HG02763 (cell line): ENCODE measurements at regions not wholly inside any gene's neighbourhood (a gene's known extent, or its start where the extent isn't known, plus 50 kb on each side); places are given as distances from the start of the nearest gene placed in this dataset.

Source experiments
- ATAC-seq: cut with Tn5 transposase; IDR thresholded peaks from one replicate; pipeline ENCODE4 v1.9.1; 2021; ENCODE audit warnings: mild to moderate bottlenecking, moderate library complexity; ENCODE audit not compliant: unreplicated experiment

- no peak for ATAC-seq
Measured at GRCh38 chr12:89909753-89910152, 201.1 kb upstream of the ATP2B1 start.

- ATAC-seq: no peak
Measured at GRCh38 chr12:89907659-89908058, 199.0 kb upstream of the ATP2B1 start.

DNA sequence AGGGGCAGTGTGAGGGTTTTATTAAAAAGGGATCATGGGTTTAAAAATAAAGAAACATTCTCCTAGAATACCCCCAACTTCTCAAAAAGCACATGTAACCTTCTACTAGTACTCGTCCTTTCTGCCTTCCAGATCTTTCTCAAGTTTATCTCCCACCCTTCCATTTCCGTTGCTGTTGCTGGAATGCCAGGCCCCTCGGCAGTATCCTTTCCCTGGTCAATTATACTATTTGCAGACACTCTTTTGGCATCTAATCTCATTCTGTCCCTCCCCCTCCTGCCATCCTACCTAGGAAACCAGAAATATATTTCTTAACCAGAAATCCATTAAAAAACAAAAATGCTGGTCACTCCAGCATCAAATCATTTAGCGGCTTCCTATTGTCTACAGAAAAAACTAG, 198.2 kb upstream of the ATP2B1 start:
- ATAC-seq: no peak

- no peak for ATAC-seq
Measured at GRCh38 chr12:89906178-89906577, 197.5 kb upstream of the ATP2B1 start.

DNA sequence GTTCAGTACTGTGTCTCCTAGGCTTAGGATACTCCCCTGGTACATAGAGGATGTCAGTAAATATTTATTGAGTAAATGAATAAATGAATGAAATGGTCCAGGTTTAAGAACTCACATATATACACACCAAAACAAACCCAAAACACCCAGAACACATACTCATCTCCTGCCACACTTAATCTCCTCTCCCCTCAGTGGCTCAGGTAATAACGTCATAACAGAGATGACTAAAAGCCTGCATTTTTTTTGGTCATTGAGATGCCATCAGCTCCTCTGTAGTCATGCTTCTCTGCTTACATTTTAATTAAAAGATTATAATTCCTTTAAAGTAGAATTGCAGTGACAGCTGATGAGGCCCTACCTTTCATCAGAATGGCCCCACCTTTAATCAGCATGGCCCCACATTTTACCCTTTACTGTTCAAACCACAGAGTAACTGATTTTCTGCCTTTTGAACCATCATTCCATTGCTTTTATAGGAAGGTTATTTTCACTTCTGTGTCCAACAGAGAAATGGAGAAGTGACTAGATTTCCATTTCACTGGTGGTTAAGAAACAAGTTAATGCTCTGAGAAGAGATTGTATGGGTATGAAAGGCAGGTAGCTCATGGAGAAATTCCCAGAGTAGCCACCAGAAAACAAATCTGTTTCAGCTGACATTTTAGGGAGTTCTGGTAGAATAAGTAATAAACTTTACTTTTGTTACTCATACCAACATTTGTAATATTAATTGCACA, 193.4 kb upstream of the ATP2B1 start:
- ATAC-seq: no peak

DNA sequence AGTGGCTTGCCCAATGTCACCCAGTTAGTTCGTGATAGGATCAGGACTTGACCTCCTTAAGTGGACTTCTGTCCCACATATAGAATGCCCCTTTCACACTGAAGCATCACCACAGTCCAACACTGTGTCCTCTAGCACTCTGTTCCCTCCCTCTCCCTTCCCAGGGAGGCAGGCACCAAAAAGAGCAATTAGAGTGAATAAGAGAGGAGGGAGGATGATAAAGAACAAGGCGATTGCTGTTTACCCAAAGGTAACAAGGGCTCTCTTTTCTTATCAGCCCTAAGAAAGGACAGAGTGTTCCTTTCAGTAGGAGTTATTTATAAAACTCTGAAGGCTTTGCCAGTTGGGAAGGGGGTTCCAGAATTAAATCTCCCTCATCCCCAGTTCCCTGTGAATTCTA, 192.7 kb upstream of the ATP2B1 start:
- ATAC-seq: no peak

- no peak for ATAC-seq
Measured at GRCh38 chr12:89899651-89900050, 191.0 kb upstream of the ATP2B1 start.

DNA sequence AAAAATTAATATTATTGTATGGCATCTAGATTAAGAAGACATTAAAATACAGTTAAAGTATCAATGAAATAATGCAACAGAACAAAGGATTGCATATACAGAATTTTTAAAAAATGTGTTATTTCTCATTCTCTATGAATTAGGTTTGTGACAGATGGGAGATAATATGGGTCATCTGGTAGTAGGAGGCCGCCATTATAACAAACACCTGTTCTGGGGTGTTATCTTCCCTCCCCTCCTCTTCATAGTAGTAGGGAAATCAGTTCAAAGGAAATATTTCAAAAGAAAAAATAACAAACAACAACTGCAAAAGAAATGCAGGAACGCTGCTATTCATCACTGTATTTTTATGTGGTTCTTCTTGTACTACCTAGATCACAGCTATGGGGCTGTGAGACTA, 187.0 kb upstream of the ATP2B1 start:
- no peak for ATAC-seq

DNA sequence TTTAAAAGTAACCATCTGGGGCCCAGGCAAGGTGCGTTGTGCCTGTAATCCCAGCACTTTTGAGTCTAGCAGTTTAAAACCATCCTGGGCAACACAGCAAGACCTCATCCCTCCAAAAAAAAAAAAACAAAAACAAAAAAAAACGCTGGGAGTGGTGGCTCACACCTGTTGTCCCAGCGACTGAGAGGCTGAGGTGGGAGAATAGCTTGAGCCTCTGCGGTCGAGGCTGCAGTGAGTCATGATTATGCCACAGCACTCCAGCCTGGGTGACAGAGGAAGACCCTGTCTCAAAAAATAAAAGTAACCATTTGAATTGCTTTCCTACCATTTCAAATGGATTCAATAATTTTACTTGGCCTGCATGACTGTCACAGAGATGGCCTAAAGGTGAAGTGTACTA, 186.5 kb upstream of the ATP2B1 start:
- no peak for ATAC-seq

GRCh38 chr12:89893972-89894706, 185.5 kb upstream of the ATP2B1 start:
- ATAC-seq: no peak

DNA sequence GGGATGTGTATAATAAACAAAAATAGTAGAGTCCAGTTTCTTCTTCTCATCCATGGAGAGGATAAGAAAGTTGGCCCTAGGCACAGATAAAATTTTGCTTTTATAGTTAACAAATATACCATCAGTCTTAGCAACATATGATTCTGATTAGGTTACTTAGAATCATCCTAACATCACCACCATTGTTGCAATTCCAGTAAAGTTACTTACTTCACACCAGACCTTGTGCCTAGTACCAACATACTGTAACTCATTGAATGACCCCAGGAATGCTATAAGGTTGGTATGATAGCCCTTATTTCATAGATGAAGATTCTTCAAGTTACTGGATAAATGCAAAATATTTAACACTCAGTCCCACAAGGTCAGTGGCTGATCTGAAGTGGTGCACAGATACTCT, 183.8 kb upstream of the ATP2B1 start:
- no peak for ATAC-seq

GRCh38 chr12:89891933-89892332, 183.3 kb upstream of the ATP2B1 start:
- no peak for ATAC-seq

DNA sequence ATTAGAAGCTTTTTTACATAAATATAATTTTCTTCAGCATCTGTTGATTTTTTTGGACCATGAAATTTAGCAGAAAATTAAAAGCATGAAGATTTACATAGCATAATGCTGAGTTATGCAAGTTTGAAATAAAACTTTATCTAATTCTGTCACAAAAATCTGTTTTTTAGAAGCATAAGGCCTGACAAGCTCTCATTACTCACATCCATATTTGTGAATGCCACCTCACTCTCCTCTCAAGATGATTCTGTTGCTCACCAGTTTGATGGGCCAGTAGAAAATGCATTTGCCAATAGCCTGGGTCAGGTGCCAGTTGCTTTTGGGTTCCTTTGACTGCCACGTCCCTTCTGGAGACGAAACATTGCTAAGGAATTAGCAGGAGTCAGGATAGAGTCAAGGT, 181.5 kb upstream of the ATP2B1 start:
- ATAC-seq: no peak

DNA sequence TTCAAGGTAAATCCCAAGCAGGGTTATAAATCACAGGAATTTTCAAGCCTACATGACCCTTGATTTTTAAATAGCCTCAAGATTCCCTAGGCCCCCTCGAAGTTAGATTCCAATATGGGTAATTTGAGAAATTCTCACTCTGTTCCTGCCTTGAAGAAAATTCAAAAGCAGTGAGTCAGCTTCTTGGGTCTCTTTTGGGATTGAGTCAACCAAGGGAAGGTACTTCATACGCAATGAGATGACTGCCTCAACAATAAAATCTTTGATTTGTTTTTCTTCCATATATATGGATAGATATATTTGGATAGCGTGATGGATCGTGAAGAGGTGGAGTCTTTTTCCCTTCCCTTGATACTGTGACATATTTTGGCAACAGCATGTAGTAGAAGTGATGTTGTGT, 180.4 kb upstream of the ATP2B1 start:
- no peak for ATAC-seq

DNA sequence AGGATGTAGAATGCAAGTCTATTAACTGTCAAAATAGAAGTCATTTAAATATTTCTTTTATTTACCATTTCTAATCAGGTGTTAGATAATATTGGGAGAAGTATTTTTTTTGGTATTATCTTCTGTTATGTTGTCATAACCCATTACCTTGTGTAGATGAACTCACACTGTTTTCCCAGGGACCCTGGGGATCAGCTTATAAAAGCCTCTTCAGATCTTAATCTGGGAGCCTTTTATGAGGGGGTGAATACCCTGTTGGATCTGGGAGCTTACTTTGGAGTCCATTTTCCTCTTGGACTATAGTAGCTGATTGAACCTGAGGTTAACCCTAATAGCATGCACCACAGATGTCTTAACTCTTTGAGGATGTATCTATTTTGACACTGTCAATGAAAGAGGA, 176.3 kb upstream of the ATP2B1 start:
- ATAC-seq: no peak

DNA sequence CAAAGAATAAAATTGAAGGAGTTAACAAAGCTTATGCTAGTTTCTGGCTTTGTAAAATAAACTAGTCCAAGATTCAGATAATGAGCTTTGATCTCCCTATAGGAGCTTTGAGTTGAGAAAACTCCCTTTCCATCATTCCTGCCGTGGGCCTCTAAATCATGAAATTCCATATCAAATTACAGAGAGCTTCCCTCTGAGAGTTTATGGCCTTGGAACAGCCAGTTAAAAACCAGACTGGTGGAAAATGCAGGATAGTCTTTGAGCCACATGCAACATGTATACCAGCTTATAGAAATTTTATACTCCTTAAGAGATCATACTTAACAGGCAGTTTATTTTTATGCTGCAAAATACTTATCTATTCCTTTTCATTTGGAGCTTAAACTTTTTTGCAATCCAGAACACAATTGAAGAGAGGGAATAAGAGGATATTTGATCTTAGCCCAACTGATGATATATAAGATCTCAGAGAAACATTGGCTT, 175.8 kb upstream of the ATP2B1 start:
- no peak for ATAC-seq

DNA sequence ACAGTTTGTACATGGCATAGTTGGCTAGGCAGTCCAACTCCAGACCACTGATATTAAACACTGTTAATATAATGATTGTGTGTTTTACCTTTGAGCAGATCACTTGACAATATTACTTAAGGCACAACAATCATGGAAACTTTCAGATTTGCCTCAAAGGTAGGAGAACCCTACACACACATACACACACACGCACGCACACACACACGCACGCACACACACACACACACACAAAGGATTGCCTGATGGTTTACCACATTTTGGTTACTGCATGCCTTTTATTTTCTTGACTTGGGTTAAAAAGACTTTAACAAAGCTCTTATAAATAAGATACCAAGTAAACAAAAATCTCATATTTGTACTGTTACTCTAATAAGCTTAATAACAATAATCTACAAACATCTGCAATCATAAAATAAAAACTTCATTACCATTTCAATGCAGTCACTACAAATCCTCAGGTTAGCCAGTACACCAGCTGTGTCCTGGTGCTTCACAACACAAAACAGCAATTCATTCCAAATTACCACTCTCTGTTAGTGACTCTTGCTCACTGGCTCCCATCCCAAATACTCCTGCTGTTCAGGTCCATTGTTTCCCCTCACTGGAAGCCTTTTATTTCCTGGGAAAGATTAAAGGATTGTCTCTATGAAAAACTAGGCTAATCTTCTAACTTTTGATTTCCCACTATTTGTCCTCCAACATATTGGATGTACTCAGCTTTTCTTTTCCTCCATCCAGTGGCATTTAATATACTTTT, 175.2 kb upstream of the ATP2B1 start:
- ATAC-seq: no peak

GRCh38 chr12:89882792-89883191, 174.2 kb upstream of the ATP2B1 start:
- no peak for ATAC-seq

GRCh38 chr12:89882050-89882449, 173.4 kb upstream of the ATP2B1 start:
- peak; percentile 44 for ATAC-seq

- ATAC-seq: peak; percentile 95
Measured at GRCh38 chr12:89880690-89881350, 172.2 kb upstream of the ATP2B1 start.

GRCh38 chr12:89879766-89880165, 171.1 kb upstream of the ATP2B1 start:
- ATAC-seq: no peak
